Mucosa of stomach (tissue), 1 donor: ENCODE measurements at regions not wholly inside any gene's neighbourhood (a gene's known extent, or its start where the extent isn't known, plus 50 kb on each side); places are given as distances from the start of the nearest gene placed in this dataset.

Experiments used
- H3K27me3 ChIP-seq: one replicate; pipeline ENCODE4 v1.7.0; 2013; ENCODE audit warnings: mild to moderate bottlenecking, low read length; ENCODE audit not compliant: control insufficient read depth, insufficient read depth
- H3K36me3 ChIP-seq: one replicate; pipeline ENCODE4 v1.7.0; 2013; ENCODE audit warnings: low read length; ENCODE audit not compliant: control insufficient read depth, insufficient read depth
- H3K4me1 ChIP-seq: one replicate; pipeline ENCODE4 v1.7.0; 2013; ENCODE audit warnings: mild to moderate bottlenecking, low read length; ENCODE audit not compliant: control insufficient read depth, insufficient read depth
- H3K4me3 ChIP-seq: one replicate; pipeline ENCODE4 v1.7.0; 2013; ENCODE audit warnings: low read length
- H3K9ac ChIP-seq: one replicate; pipeline ENCODE4 v1.7.0; 2013; ENCODE audit warnings: mild to moderate bottlenecking, low read length, moderate library complexity
- H3K9me3 ChIP-seq: one replicate; pipeline ENCODE4 v1.7.0; 2013; ENCODE audit warnings: mild to moderate bottlenecking, low read length, moderate library complexity; ENCODE audit not compliant: control insufficient read depth
- donor health status: Pancreatic carcinoma.

GRCh38 chr12:91947459-91947858 is 198.2 kb downstream of the BTG1 start:
- H3K4me3 ChIP-seq = no peak overlapping the region
- H3K27me3 ChIP-seq = no peaks in the 10 kb centered on the region
- peaks cover 5% of the 10 kb centered on the region for H3K4me1 ChIP-seq
- H3K36me3 ChIP-seq = no peaks in the 10 kb centered on the region
- no peak overlapping the region for H3K9ac ChIP-seq
- H3K9me3 ChIP-seq = no peaks in the 10 kb centered on the region

DNA sequence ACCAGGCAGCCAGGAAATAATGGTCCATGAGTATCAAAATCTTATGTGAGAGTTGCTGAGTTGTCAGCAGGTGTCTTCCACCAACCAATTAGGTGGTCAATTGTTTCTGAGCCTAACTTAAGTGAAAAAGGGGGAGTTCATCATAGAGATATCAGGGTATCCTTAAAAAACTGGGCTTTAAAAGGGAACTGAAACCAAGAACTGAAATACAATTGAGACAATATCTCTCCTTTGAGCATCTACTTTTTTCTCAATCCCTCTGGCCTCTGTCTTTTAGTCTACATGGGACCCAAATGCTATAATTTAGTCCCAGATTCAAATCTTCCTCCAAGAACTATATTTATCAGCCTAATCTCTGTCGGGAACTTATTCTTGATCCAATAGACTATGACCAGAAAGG is 201.0 kb downstream of the BTG1 start:
- H3K27me3 ChIP-seq = no peaks in the 10 kb centered on the region
- H3K9ac ChIP-seq = no peak overlapping the region
- no peaks in the 10 kb centered on the region for H3K36me3 ChIP-seq
- no peaks in the 10 kb centered on the region for H3K4me1 ChIP-seq
- no peaks in the 10 kb centered on the region for H3K9me3 ChIP-seq
- H3K4me3 ChIP-seq = no peak overlapping the region

DNA sequence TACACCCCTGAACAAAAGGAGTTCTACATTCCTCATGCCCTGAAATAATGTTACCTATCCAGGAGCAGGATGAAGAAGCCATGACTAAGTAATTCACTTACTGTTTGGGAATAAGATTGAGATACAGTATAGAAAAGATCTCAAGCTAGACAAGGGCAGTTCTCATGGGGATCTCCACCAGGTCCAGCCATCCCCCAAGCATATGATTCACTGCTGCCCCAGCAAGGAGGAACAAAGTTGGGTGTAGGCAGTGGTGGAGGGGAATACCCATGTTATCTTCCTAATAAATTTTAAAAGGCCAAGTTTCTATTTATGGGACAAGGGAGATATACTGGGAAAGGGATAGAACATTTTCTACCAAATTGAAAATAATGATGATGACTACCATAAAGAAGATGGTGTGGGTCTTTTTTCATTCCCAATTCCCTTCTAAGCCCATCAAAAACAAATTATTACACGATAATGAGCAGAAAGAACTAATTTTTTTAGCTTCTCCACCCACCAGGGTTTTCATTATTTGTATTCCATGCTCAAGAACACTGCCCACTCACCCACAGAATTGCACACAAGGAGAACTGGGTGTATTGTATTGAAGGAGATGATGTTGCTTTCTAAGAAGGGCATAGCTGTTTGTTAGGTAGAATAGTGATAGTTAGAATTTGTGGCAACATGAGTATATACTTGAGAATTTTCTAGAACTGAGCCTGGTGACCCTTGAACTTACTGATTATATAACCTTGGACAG is 204.6 kb downstream of the BTG1 start:
- H3K4me3 ChIP-seq = no peak overlapping the region
- no peaks in the 10 kb centered on the region for H3K36me3 ChIP-seq
- H3K9me3 ChIP-seq = no peaks in the 10 kb centered on the region
- no peaks in the 10 kb centered on the region for H3K4me1 ChIP-seq
- H3K9ac ChIP-seq = no peak overlapping the region
- H3K27me3 ChIP-seq = no peaks in the 10 kb centered on the region

DNA sequence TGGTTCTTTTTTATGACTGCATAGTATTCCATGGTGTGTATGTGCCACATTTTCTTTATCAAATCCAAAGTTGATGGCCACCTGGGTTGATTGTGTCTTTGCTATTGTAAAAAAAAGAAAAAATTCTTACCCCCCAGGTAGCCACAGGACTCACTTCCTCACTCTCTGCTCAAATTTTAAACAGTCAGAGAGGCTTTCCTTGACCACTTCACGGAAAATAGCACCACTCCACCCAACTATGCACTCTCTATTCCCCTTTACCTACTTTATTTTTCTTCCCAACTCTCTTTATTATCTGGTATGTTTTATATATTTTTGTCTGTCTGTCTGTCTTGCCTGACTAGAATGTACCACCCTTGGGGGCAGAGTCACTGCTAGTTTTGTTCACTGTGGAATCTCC is 205.3 kb downstream of the BTG1 start:
- H3K4me1 ChIP-seq = no peaks in the 10 kb centered on the region
- H3K27me3 ChIP-seq = no peaks in the 10 kb centered on the region
- H3K36me3 ChIP-seq = no peaks in the 10 kb centered on the region
- H3K9ac ChIP-seq = no peak overlapping the region
- no peaks in the 10 kb centered on the region for H3K9me3 ChIP-seq
- no peak overlapping the region for H3K4me3 ChIP-seq

DNA sequence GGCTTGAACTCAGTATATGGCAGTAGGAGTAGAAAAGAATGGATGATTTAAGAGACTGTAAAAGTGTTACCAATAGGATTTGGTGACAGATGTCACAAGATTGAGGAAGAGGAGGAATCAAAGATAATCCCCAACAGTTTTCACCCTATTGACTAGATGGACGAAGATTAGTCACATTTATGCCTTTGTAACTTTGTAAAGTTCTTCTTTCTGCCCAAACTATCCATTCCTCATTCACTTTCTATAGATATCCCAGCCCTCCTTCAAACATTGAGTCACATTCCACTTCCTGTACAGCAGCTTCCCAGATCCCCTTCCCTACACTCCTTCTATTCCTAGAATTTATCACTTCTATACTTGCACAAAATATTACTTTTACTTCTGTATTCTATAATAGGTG is 207.9 kb downstream of the BTG1 start:
- Histone ChIP-seq H3K36me3 (no peaks in the 10 kb centered on the region), H3K9ac (no peak overlapping the region), H3K9me3 (no peaks in the 10 kb centered on the region), H3K4me3 (no peak overlapping the region), H3K4me1 (no peaks in the 10 kb centered on the region), H3K27me3 (no peaks in the 10 kb centered on the region)

- no peaks in the 10 kb centered on the region for H3K9me3 ChIP-seq
- no peaks in the 10 kb centered on the region for H3K27me3 ChIP-seq
- H3K9ac ChIP-seq = no peak overlapping the region
- H3K4me1 ChIP-seq = no peaks in the 10 kb centered on the region
- H3K4me3 ChIP-seq = no peak overlapping the region
- no peaks in the 10 kb centered on the region for H3K36me3 ChIP-seq
Measured at GRCh38 chr12:91937009-91937408, 208.6 kb downstream of the BTG1 start.

DNA sequence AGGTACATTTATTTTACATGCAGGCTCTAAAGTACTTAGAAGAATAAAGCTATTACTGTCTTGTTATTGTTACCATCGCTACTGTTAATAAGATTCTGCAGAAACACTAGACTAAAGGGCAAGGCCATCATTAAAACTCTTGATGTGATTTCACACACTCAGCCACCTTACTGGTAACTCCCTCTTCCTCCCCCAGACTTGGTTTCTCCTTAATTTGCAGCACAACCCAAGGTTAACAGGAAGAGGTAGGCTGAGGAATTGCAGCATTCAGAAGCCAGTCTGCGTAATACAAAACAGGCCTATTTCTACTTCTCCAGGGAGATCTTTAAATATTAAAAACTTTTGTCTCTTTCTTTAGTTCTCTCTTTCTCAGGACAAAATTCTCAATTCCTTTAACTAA is 210.3 kb downstream of the BTG1 start:
- Histone ChIP-seq H3K4me1 (peaks cover 9% of the 10 kb centered on the region), H3K27me3 (no peaks in the 10 kb centered on the region), H3K9me3 (no peaks in the 10 kb centered on the region), H3K36me3 (no peaks in the 10 kb centered on the region), H3K9ac (no peak overlapping the region), H3K4me3 (no peak overlapping the region)

- no peak overlapping the region for H3K9ac ChIP-seq
- no peaks in the 10 kb centered on the region for H3K36me3 ChIP-seq
- H3K9me3 ChIP-seq = no peaks in the 10 kb centered on the region
- H3K4me1 ChIP-seq = peaks cover 9% of the 10 kb centered on the region
- H3K27me3 ChIP-seq = no peaks in the 10 kb centered on the region
- H3K4me3 ChIP-seq = no peak overlapping the region
Measured at GRCh38 chr12:91931111-91931510, 214.5 kb downstream of the BTG1 start.

DNA sequence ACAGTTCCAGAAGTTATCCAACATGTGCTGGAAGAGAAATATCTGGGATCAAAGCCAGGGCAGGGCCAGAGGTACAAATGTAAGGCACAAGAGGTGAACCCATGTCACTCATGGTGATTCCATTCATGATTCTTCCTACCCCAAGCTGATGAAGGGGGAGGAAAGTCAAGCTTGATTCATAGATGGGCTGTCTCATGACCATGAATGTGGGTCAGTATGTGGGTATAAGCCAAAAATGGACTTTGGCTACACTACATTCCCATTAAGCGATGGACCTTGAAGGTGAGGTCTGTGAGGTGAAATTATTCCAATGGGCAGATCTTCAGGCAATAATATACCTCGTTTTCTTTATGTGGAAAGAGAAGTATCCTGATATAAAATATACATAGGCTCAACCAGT is 217.1 kb downstream of the BTG1 start:
- H3K4me1 ChIP-seq = peaks cover 13% of the 10 kb centered on the region

DNA sequence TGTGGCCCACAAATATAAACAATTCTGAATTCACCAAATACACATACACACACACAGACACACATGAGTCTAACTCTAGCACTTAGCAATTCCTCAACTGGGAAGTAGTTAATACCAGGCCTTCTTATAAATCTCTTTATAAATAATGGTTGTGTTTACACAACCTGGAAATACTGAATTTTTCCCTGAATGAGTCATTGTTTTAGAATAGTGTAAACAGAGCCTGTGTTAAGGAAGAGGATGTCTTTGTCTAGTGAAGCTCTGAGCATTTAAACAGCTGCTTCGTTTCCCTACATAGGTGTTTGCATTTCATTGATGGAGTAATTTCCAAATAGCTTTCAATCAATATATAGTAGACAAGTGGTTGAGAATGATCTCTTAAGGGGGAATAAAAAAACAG is 218.8 kb downstream of the BTG1 start:
- no peak overlapping the region for H3K4me3 ChIP-seq
- H3K9ac ChIP-seq = no peak overlapping the region
- no peaks in the 10 kb centered on the region for H3K27me3 ChIP-seq
- no peaks in the 10 kb centered on the region for H3K36me3 ChIP-seq
- peaks cover 18% of the 10 kb centered on the region for H3K4me1 ChIP-seq
- no peaks in the 10 kb centered on the region for H3K9me3 ChIP-seq

More for the DNA sequence above, 217.1 kb downstream of the BTG1 start:
- Histone ChIP-seq H3K4me3 (no peak overlapping the region), H3K27me3 (no peaks in the 10 kb centered on the region), H3K9ac (no peak overlapping the region), H3K36me3 (no peaks in the 10 kb centered on the region), H3K9me3 (no peaks in the 10 kb centered on the region)

DNA sequence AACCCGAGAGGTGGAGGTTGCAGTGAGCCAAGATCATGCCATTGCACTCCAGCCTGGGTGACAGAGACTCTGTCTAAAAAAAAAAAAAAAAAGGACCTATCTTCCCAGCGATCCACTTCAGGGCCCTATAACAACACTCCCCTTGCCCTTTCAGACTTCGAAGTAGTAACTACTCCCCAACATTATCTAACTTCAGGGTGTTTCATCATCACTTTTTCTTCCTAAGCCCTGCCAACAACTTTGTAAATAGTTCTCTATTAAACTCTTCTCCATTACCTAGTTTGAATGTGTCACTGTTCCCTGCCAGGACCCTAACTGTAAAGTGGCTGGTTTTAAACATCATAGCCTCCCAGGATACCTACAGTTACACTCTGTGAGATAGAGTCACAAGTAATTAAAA is 220.8 kb downstream of the BTG1 start:
- no peak overlapping the region for H3K9ac ChIP-seq
- peaks cover 14% of the 10 kb centered on the region for H3K4me1 ChIP-seq
- H3K27me3 ChIP-seq = no peaks in the 10 kb centered on the region
- H3K9me3 ChIP-seq = no peaks in the 10 kb centered on the region
- no peaks in the 10 kb centered on the region for H3K36me3 ChIP-seq
- no peak overlapping the region for H3K4me3 ChIP-seq

GRCh38 chr12:91923864-91924263 is 221.8 kb downstream of the BTG1 start:
- no peak overlapping the region for H3K4me3 ChIP-seq
- no peaks in the 10 kb centered on the region for H3K9me3 ChIP-seq
- H3K4me1 ChIP-seq = peaks cover 14% of the 10 kb centered on the region
- H3K27me3 ChIP-seq = no peaks in the 10 kb centered on the region
- H3K36me3 ChIP-seq = no peaks in the 10 kb centered on the region
- no peak overlapping the region for H3K9ac ChIP-seq

- no peaks in the 10 kb centered on the region for H3K27me3 ChIP-seq
- H3K9me3 ChIP-seq = no peaks in the 10 kb centered on the region
- no peak overlapping the region for H3K9ac ChIP-seq
- H3K4me3 ChIP-seq = no peak overlapping the region
- H3K4me1 ChIP-seq = peaks cover 14% of the 10 kb centered on the region
- no peaks in the 10 kb centered on the region for H3K36me3 ChIP-seq
Measured at GRCh38 chr12:91922674-91923073, 223.0 kb downstream of the BTG1 start.
